Neural progenitor cell (in vitro differentiated cells): ENCODE measurements at regions not wholly inside any gene's neighbourhood (a gene's known extent, or its start where the extent isn't known, plus 50 kb on each side); places are given as distances from the start of the nearest gene placed in this dataset.

Experiments used
- CTCF ChIP-seq: fragments of 200-600 bp; sonication (generic); IDR thresholded peaks from 2 replicates; pipeline ENCODE4 v1.5.1; 2017; ENCODE audit warnings: antibody characterized with exemption, mild to moderate bottlenecking
- EZH2 ChIP-seq: fragments of 200-600 bp; sonication (generic); IDR thresholded peaks from 2 replicates; pipeline ENCODE4 v1.6.1; 2017; ENCODE audit warnings: antibody characterized with exemption, mild to moderate bottlenecking, moderate library complexity

GRCh38 chr13:26977541-26977940, 194.1 kb downstream of the USP12 start:
- TF ChIP-seq CTCF (no peak), EZH2 (no peak)
